CD4-positive, alpha-beta T cell treated with Interleukin-15 for 1 hour (primary cell): ENCODE measurements at regions not wholly inside any gene's neighbourhood (a gene's known extent, or its start where the extent isn't known, plus 50 kb on each side); places are given as distances from the start of the nearest gene placed in this dataset.
"Not testable (repeated sequence)": the region's sequence is repeated elsewhere in the genome, so short reads cannot be mapped to it uniquely, and the experiment has no call there.

Experiments
- DNase-seq: peaks from one replicate; pipeline ENCODE4 v3.0.0-alpha.2; 2020

DNA sequence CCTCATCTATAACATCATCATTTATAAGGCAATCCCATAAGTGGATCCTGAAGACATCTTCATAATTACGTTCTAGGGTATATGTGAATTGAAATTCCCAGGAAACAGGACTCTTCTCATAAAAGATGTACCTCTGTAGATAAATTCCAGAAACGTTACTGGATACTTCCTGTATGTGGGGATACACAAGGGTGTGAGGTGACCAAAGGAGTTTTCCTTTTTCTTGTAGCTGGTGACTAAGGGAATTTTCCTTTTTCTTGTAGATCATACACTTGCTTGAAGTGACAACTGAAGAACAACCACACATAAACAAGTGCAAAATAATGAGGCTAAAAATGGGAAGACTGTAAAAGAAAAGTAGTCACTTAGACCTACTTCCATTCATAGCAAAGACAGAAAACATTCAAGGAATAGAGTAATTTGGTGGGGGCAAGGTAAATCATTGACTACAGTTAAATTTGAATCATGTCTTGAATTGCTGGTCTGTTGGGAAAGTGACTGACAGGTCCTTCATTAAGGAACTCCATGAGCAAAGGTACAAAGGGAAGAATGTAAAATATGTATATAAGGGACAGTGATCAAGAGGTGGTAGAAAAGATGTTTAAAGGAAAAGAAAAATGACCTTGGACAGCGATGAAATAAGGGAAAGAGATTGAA is 53.2 kb upstream of the UBE2E3 start:
- no peak for DNase-seq

DNA sequence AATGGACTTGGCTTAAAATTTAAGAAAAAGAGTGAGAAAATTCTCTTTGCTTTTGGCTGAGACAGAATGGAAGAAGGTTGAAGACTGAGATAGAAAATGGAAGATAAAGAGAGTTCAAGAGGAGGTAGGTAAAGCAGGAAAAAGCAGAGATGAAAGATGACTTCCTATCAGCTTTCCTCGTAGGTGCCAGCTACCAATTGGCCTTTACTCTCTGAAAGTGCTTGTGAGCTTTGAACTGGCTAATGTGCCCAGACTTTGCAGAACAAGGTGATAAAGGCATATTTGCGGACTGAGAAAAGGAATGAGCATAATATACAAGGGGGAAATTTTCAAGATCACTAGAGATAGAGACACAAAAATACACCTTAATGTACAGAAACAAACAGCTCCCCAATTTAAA is 54.7 kb upstream of the UBE2E3 start:
- no peak for DNase-seq

DNA sequence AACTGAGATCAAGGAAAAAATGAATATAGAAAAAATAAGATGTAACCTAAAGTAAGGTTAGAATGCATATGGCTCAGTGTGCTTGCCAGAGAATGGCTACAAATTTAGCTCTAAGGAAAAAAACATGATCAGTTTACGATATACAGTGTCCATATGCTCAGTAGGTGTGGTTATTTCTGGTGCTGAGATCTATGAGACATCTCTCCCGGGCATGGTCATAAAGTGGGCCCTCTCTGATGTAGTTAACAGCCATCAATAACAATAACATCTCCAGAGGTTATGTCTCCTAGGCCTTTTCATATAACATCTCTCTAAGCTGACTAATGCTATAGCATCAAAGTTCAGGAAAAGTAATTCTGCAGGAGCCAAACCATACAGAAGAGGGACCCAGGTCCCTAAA is 56.3 kb upstream of the UBE2E3 start:
- DNase-seq = no peak

DNA sequence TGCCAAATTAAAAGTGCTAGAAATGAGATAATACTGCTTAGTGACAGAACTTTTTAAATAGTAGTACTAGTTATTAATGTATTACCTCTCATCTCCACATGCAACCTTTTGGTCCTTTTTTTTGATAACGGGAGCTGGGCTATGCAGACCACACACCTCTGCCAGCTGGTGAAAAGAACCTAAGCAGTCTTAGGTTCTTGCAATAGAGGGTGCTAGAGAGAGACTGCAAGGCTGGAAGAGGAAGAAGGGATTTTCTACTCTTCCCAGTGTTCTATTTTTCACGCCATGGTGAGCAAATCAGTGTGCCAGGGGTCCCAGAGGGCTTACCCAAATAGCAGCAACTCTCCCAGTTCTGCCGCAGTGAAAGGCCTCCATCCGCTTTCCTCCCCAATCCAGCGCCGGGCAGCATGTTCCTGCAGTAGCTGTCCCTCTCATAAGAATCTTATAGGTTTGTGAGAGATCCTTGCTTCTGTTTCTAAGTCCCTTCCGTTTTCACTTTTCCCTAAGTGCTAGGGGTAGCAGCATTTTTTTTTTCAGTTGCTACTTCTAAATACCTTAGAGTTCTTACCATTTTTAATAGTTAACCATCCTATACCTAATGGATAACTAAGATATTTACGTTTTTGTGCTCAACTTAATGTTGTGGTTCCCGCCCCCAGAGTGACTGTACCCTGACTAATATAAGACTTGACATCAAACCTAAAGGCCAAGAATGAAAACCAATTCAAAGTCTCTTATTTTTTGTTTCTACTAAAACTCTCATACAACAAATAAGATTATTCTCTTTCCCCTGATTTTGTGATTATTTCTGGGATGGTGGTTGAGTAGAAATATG is 69.4 kb upstream of the UBE2E3 start:
- no peak for DNase-seq

DNA sequence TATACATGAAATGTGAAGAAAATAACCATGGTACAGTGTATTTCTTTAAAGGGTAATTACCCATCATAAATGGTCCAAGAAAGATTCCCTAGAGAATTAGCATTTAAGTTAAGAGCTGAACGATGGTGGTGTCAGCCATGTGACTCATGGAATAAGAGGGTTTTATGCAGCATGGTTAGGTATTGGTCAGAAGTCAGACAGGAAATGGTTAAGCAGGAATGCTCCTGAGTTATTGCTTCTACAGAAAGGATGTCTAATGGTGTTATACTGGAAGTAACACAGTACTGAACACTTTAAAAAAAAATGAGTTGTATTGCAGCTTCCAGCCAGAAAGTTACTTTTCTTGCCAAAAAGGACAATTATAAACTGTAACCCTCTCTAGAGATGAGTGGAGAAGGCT is 72.7 kb upstream of the UBE2E3 start:
- no peak for DNase-seq

DNA sequence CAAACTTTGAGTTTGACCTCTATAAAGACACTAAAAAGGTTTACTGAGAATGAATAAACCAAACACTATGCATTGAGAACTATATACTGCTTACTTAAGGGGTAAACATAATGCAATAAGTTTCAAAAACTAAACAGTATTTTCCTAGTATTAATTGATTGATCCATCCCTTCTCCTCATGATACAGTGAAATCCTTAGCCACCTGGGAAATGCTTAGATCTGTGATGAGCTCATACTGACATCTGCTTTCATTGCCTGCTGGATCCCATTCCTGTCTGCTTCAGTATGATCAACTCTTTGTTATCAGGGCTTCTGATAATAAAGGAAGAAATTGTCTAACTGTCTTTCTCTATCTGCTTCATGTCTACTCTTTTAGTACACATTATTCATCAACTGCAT is 74.9 kb upstream of the UBE2E3 start:
- no peak for DNase-seq

DNA sequence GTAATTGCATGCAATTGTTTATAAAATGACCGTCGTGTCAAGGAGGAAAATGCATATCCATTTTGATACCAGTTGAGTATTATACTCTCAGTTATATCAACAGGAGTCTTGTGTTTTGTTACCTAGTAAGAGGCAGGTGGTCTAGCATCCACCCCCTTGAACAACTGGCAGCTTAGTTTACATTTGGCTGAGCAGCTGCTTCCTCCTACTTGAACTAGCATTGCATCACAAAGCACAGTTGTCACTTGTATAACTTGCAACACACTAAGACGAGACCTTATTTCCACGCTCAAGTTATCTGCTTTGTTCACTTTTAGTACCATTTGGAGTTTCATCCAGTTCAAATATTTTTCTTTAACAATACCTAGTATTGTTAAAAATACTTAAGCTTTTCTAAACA is 75.4 kb upstream of the UBE2E3 start:
- DNase-seq = no peak

DNA sequence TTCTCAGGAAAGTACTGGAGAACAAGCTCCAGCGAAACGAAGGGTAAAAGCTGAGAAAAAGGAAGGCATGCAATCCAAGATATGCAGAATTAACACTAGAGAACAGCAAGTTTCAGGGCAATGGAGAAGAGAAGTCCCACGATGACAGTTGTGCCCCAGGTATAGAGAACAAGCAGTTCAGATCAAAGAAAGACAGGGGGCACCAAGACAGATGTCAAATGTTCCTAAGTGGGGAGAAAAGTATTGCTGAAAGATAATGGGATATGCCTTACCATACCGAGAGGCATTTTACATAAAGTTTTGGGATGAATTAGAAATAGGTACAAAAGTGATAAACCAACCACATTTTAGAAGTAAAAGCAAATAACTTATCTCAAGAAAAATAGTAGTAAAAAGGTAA is 79.1 kb upstream of the UBE2E3 start:
- no peak for DNase-seq

DNA sequence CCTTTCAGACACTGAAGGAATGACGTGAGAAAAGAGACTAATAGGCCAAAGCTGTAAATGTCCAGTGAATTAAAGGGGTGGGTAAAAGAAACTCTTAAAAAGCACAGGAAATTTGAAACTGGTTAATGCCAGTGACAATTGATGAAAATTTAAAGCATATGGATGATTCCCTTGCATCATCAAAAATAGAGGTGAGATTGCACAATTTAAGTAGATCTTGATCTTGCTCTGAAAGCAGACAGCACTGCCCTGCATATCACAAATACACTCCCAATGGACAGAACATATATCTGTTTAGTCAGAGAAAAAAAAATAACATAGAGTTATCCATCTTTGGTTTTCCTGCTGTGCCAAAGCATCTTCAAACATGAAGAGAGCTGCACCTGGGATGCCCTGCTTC is 86.7 kb upstream of the UBE2E3 start:
- DNase-seq = no peak

DNA sequence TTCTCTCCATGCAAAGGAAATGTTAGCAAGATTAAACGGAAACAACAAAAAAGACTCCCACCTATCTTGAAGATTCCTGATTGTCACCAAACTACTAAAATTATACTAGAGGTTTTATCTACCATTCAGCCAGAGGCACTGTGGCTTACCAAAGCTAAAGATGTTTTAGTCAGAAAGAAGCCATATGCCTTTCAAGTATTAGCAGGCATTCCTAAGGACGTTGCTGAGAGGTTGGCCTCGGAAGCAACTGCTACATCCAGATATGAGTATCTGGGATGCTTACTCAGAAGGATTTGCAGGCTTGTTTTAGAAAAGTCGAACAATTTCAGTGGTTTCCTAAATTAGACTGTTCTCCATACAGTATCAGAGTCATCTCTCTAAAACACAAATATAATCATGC is 88.3 kb upstream of the UBE2E3 start:
- DNase-seq = no peak

DNA sequence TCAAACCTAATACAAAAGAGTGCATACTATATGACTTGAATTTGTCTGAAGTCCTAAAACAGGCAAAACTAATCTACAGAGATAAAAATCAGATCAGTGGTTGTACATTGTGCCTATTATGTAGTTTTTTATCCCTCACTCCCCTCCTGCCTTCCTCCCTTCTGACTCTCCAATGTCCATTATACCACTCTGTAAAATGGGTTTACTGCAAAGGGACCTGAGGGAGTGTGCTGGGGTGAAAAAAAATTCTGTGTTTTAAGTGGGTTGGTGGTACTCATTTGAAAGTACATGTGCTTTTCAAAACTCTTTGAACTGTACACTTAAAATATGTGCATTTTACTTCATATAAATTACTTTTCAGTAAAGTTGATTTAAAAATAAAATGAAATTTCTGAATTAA is 89.0 kb upstream of the UBE2E3 start:
- DNase-seq = no peak

DNA sequence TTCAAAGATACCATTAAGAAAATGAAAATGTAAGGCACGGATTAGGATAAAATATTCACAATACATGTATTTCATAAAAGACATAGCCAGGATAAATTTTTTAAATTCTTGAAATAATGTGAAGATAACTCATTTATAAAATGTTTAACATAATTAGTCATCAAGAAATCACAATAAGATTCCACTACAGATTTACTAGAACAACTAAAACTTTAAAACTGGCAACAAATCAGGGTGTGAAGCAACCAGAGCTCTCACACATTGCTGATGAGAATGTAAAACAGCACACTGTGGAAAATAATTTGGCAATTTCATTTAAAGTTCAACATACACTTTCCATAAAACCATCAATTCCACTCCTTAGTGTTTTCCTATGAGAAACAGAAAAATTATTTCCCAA is 89.6 kb upstream of the UBE2E3 start:
- DNase-seq = no peak

DNA sequence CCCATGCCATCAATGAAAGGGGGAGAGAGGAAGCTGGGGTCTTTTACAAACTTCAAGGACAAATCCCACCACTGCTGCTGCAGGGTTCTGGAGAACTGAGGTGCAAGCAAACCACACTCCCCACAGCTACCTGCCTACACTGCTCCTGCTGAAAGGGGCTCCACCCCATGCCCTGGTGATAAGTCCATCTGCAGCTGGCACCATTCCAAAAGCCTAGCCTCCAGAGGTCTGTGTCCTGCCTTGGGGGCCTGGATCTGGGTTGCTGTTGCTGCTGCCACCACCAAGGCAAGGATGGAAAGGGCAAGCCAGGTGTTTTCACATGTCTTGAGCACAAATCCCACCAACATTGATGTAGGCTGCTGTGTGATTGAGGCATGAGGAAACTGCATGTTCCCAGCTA is 97.4 kb upstream of the UBE2E3 start:
- DNase-seq = no peak

DNA sequence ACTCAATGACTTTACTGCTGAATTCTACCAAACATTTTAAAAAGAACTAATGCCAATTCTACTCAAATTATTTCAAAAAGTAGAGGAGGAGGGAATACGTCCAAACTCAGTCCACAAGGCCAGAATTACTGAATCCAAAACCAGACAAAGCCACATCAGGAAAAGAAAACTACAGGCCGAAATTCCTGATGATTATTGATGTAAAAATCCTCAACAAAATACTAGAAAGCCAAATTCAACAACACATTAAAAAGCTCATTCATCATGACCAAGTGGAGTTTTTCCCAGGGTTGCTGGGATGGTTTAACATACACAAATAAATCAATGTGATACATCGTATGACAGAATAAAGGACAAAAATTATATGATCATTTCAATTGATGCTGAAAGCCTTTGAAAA is 103.9 kb upstream of the UBE2E3 start:
- DNase-seq = no peak

DNA sequence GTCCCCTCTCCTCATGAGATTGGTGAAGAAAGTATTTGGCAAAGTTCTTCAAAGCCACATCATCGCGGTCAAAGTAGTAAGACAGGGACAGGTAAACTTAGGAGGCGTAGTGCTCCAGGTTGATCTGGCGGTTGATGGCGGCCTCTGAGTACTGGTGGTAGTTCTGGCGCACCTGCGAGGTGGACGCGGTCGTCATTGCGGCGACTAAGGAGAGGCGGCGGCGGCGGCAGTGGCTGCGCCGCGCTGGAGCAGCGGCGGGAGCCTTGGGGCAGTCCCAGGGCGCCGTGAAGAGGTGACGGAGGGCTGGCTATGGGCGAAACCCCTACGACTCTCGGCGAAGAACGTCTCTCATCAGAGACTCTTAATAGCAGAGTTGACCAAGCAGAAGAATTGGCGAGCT is 107.2 kb upstream of the UBE2E3 start:
- DNase-seq = no peak

DNA sequence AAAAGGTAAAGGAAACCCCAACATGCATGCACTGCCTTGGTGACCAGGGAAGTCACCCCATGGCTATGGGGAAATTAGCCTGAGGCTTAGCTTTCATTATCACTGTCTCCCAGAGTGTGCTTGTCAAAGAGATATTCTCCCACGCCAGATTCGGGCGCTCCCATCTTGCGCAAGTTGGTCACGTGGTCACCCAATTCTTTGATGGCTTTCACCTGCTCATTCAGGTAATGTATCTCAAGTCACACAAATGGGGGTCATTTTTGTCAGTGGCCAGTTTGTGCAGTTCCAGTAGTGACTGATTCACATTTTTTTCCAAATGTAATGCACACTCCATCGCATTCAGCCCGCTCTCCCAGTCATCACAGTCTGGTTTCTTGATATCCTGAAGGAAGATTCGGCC is 107.6 kb upstream of the UBE2E3 start:
- DNase-seq = not testable (repeated sequence)

DNA sequence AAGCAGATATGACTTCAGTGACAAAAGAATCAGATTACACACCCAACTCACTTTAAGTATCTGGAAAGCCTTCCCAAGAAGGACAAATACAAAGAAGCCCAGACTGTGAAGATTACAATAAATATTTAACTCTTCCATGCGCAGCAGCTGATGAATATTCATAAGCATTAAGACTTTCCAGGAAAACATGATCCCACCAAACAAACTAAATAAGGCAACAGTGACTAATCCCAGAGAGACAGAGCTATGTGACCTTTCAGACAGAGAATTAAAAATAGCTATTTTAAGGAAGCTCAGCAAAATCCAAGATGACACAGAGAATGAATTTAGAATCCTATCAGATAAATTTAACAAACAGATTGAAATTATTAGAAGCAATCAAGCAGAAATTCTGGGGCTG is 108.2 kb upstream of the UBE2E3 start:
- no peak for DNase-seq

DNA sequence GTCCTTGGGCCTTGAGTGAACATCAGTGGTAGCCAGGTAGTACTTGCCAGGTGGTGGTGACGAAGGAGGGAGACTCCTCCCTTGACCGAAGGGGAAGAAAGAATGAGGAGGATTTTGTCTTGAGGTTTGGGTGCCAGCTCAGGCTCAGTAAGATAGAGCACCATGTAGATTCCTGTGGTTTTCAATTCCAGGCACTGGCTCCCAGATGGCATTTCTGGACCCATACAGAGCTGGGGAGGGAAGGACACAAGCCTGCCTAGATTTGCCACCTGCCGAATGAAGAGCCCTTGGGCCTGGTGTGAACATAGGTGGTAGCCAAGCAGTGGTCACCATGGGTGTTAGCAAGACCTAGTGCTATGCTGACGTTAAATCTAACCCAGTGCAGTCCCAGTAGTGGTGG is 108.8 kb upstream of the UBE2E3 start:
- no peak for DNase-seq

DNA sequence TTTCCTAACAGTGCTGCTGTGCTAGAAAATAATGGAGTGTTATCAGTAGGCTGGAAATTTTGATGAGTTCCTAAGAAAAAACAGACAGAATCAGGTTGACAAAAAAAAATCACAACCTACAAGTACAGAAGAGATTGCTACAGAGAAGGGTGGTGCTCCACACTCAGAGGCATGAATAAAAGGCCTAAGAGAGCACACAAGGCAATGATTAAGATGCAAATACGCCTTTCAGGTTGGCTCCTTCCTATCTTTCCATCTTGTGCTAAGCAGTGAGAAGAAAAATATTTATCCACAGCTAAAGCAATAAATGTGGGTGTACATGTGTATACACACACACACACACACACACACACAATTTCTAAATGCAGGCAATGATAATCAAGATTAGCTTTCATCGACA is 130.6 kb upstream of the UBE2E3 start:
- no peak for DNase-seq

DNA sequence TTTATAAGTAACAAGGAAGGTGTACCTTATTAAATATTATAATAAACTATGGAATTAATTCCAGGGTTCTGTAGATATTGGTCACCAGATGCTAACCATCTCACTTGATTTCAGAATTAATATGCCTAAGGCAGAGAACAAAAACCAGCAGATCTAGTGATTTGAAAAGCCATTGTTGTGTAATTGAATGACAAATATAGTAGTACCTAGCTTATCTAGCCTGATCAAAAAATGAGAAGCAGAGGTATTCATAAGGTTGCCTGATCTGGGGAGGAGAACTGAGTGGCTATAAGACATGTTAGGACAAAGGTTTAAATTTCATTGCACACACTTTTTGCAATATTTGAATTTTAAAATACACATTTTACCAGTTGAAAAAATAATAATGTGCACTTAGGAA is 132.0 kb upstream of the UBE2E3 start:
- DNase-seq = no peak

DNA sequence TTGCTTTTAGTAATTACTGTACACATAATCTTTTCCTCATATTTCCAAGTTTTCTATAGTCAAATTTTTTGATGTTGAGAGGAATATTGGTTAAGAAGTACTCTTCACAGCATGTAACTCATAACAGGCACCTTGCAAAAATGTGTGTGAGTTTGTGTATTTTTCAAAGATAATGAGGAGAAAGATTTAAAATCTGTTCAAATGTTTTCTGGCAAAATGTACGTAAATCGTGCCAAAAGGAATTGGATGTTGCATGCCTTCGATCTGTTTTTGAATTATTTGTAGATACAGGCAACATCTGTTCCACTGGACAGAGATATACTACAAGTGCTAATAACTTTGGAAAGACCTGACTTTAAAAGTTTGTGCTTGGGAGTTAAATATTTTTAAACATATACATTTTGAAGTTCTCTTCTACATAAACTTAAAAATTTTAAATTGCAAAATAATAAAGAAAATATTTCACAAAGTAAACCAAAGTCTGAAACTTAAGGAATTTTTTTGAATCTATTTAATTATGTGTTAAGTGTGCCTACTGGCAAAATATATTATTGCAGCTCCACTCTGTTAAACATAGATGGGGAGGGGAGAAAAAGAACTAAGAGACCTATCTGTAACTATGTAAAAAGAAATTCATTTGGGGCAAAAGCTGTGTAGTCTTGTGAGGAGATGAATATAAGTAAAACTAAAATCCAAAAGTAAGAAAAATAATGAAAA is 133.5 kb upstream of the UBE2E3 start:
- DNase-seq = no peak

DNA sequence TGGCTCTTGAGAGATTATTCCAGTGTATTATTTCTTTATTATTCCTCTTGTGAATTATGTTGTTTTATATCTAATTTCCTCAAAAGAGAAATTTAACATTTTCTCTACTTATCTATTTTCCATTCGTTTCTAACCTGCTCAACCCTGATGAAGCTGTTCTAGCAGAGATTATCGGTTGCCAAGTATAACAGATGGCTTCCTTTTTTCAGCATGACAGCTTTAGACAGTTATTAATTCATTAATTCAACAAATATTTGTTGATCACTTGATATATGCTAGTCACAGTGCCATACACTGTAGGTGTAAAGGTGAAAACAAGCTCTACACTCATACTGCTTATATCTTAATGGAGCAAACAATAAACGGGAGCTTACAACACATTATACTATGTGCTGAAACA is 137.9 kb upstream of the UBE2E3 start:
- no peak for DNase-seq

DNA sequence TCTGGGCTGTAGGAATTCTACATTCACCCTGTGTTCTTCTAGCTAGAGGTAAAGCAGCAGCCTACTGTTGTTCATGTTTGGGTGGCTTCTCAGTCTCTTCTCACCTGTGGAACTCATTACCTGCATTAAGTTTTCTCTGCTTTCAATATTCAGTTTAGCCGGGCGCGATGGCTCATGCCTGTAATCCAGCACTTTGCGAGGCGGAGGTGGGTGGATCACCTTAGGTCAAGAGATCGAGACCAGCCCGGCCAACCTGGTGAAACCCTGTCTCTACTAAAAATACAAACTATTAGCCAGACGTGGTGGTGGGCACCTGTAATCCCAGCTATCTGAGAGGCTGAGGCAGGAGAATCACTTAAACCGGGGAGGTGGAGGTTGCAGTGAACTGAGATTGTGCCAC is 139.8 kb upstream of the UBE2E3 start:
- no peak for DNase-seq

DNA sequence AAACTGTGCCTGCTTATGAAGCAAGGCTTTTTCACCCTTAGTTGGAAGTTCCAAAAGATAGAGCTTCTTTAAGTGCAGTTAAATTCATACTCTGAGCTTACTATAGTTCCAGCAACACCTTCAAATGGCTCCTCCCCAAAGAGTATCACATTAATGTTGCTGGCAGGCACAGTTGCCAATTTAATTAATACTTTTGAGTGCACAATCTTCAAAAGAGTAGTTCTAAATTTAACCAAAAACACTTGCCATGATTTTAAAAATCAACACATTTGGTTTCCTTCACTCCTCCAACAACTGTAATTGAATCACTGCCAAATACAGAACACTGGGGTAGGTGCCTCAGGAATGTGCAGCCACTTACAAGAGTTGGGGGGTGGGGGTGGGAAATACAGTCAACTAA is 150.6 kb upstream of the UBE2E3 start:
- no peak for DNase-seq
